ENCODE measurements at regions not wholly inside any gene's neighbourhood (a gene's known extent, or its start where the extent isn't known, plus 50 kb on each side); places are given as distances from the start of the nearest gene placed in this dataset.

DNA sequence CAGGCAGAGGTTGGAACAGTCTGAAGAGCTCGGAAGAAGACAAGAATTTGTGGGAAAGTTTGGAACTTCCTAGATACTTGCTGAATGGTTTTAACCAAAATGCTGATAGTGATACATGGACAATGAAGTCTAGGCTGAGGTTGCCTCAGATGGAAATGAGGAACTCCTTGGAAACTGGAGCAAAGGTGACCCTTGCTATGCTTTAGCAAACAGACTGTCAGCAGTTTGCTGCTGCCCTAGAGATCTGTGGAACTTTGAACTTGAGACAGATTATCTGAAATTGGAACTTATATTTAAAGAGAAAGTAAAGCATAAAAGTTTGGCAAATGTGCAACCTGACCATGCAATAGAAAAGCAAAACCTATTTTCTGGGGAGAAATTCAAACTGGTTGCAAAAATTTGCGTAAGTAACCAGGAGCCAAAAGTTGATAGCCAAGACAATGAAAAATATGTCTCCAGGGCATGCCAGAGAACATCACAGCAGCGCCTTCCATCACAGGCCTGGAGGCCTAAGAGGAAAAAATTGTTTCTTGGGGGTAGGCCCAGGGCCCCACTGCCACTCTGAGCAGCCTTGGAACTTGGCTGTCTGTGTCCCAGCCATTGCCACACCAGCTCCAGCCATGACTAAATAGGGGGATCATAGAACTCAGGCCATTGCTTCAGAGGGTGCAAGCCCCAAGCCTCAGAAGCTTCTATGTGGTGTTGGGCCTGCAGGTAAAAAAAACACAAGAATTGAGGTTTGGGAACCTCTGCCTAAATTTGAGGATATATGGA lies 675.3 kb downstream of the LTN1 start:
- intact Hi-C loops (cut with micrococcal nuclease; ENCODE audit: unreplicated experiment), result no loop called here
- Histone ChIP-seq H3K27ac (ENCODE audit: low read depth, low read length, poor library complexity, severe bottlenecking) (no peak overlapping the region), H3K4me3 (ENCODE audit: low read depth, low read length, poor library complexity, severe bottlenecking) (no peak overlapping the region), H3K27me3 (replicated peaks; ENCODE audit: insufficient read depth, low read depth, low read length, poor library complexity) (no peaks in the 10 kb centered on the region), H3K9me3 (ENCODE audit: low read depth, low read length, poor library complexity, severe bottlenecking) (no peaks in the 10 kb centered on the region), H3K36me3 (ENCODE audit: insufficient read depth, low read length, poor library complexity, severe bottlenecking) (no peaks in the 10 kb centered on the region), H3K4me1 (ENCODE audit: insufficient read depth, low read length, poor library complexity, severe bottlenecking) (no peaks in the 10 kb centered on the region)
- POLR2A ChIA-PET (ENCODE audit: low non-redundant PET), result no interaction called here
- CTCF ChIA-PET, result no interaction called here
- DNase-seq (ENCODE audit: low spot score), result no peak
- TF ChIP-seq CTCF (conservative IDR thresholded peaks at IDR 0.05; ENCODE audit: low read depth, low read length) (no peak), EZH2 (IDR thresholded peaks at IDR 0.05; ENCODE audit: borderline replicate concordance, low read depth, low read length, poor library complexity, severe bottlenecking) (no peak)
- no TSS peak for BruUV-seq (replicated peaks)

DNA sequence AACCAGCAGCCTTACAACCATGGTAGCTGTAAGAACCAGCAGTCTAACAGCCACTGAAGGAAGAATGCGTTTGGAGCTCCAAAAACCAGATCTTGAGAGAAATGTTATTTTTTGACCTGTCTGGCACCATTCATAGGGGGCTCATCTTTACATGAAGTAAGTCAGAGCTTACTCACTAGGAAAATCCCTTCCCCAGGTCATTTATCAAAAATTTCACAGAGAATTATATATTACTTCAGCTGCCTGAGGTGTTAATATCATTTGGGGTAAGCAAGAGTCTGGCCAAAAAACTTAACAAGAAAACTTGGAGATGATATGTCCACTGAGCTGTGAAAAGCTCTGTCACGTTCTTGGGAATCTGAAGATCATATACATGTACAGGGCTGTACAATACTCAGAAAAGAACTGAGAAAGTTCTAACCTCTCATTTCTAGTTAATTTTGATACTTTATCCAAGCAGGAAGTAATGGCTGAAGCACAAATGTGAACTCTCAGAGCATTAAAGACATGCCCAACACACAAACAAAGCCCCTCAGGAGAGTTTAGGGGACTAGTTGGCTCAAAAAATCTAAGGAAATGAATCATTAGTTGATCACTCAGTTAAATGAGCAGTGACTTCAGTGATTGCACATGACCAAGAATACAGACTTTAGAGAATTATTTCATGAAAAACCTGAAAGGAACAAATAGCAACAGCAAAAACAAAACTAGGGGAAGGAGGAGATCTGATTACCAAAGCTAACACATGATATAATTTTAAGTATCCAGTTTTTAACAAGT lies 681.1 kb downstream of the LTN1 start:
- no peak for TF ChIP-seq CTCF (conservative IDR thresholded peaks at IDR 0.05; ENCODE audit: low read depth, low read length)
- Histone ChIP-seq H3K4me3 (ENCODE audit: low read depth, low read length, poor library complexity, severe bottlenecking) (no peak overlapping the region), H3K27ac (ENCODE audit: low read depth, low read length, poor library complexity, severe bottlenecking) (no peak overlapping the region), H3K9me3 (ENCODE audit: low read depth, low read length, poor library complexity, severe bottlenecking) (no peaks in the 10 kb centered on the region), H3K36me3 (ENCODE audit: insufficient read depth, low read length, poor library complexity, severe bottlenecking) (no peaks in the 10 kb centered on the region), H3K27me3 (replicated peaks; ENCODE audit: insufficient read depth, low read depth, low read length, poor library complexity) (no peaks in the 10 kb centered on the region), H3K4me1 (ENCODE audit: insufficient read depth, low read length, poor library complexity, severe bottlenecking) (no peaks in the 10 kb centered on the region)
- CTCF ChIA-PET, result interaction anchor here (0.7 kb wide), 1 partner anchor 630 kb away, joined by 4 read pairs; no protein-coding TSS in a partner anchor
- no TSS peak for BruUV-seq (replicated peaks)
- POLR2A ChIA-PET (ENCODE audit: low non-redundant PET), result no interaction called here
- no peak for DNase-seq (ENCODE audit: low spot score)
- intact Hi-C loops (cut with micrococcal nuclease; ENCODE audit: unreplicated experiment), result no loop called here

DNA sequence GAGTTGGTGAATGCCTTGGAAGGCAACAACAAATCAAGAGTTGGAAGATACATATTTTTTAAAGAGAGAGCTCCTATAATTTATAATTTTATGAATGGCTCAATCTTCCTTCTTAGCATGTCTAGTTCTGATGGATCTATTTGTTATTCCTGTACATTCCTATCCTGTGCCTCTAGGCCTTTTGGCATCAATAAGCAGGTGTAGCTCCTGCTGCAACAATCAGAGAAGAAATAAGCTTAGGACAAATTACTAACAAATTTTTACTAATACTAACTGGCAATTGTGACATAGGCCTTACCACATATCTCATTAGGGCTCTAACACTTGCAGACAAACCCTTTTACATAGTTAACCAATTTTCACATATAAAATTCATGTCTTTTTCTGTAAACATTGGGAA lies 682.0 kb downstream of the LTN1 start:
- CTCF ChIA-PET, result no interaction called here
- DNase-seq (ENCODE audit: low spot score), result no peak
- Histone ChIP-seq H3K4me1 (ENCODE audit: insufficient read depth, low read length, poor library complexity, severe bottlenecking) (no peaks in the 10 kb centered on the region), H3K27me3 (replicated peaks; ENCODE audit: insufficient read depth, low read depth, low read length, poor library complexity) (no peaks in the 10 kb centered on the region), H3K4me3 (ENCODE audit: low read depth, low read length, poor library complexity, severe bottlenecking) (no peak overlapping the region), H3K27ac (ENCODE audit: low read depth, low read length, poor library complexity, severe bottlenecking) (no peak overlapping the region), H3K9me3 (ENCODE audit: low read depth, low read length, poor library complexity, severe bottlenecking) (no peaks in the 10 kb centered on the region), H3K36me3 (ENCODE audit: insufficient read depth, low read length, poor library complexity, severe bottlenecking) (no peaks in the 10 kb centered on the region)
- POLR2A ChIA-PET (ENCODE audit: low non-redundant PET), result no interaction called here
- no TSS peak for BruUV-seq (replicated peaks)
- intact Hi-C loops (cut with micrococcal nuclease; ENCODE audit: unreplicated experiment), result no loop called here
- TF ChIP-seq CTCF (conservative IDR thresholded peaks at IDR 0.05; ENCODE audit: low read depth, low read length) (no peak), EZH2 (IDR thresholded peaks at IDR 0.05; ENCODE audit: borderline replicate concordance, low read depth, low read length, poor library complexity, severe bottlenecking) (no peak)

All from A673 (cell line).